ENCODE measurements at regions not wholly inside any gene's neighbourhood (a gene's known extent, or its start where the extent isn't known, plus 50 kb on each side); places are given as distances from the start of the nearest gene placed in this dataset.

- TF ChIP-seq POLR2A (IDR thresholded peaks at IDR 0.05) = no peak
- TF ChIP-seq, protein P1, sequence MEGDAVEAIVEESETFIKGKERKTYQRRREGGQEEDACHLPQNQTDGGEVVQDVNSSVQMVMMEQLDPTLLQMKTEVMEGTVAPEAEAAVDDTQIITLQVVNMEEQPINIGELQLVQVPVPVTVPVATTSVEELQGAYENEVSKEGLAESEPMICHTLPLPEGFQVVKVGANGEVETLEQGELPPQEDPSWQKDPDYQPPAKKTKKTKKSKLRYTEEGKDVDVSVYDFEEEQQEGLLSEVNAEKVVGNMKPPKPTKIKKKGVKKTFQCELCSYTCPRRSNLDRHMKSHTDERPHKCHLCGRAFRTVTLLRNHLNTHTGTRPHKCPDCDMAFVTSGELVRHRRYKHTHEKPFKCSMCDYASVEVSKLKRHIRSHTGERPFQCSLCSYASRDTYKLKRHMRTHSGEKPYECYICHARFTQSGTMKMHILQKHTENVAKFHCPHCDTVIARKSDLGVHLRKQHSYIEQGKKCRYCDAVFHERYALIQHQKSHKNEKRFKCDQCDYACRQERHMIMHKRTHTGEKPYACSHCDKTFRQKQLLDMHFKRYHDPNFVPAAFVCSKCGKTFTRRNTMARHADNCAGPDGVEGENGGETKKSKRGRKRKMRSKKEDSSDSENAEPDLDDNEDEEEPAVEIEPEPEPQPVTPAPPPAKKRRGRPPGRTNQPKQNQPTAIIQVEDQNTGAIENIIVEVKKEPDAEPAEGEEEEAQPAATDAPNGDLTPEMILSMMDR (IDR thresholded peaks at IDR 0.05) = no peak
These were observed 132.4 kb downstream of the RPL22L1 start for GRCh38 chr3:170737498-170738162.

Data from esophagus squamous epithelium (tissue), 4 donors.